ENCODE measurements at regions not wholly inside any gene's neighbourhood (a gene's known extent, or its start where the extent isn't known, plus 50 kb on each side); places are given as distances from the start of the nearest gene placed in this dataset.
"Not testable (repeated sequence)": the region's sequence is repeated elsewhere in the genome, so short reads cannot be mapped to it uniquely, and the experiment has no call there.

DNA sequence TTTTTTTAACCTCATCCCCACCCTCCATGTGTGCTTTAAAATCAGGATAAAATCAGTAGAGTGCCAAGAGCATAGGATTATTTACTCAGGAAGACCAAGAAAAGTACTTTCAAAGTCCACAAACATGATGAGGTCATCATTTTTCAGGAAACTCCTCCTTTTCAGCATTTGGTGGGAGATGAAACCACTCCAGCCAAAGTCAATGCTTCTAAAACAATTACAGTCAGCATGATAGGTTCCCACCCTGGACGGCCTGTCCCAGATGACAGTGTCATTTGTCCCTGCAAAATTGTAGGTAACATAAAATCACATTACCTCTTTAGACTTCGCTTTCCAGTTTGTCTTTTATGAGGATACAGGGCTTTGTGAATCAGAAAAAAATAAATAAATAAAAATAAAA lies 836.7 kb downstream of the SPATA31A1 start:
- TF ChIP-seq CTCF, POLR2AphosphoS5, POLR2A (IDR thresholded peaks at IDR 0.05): not testable (repeated sequence)

Measured in transverse colon (tissue), 4 donors.